Lower leg skin (tissue), 3 donors: ENCODE measurements at regions not wholly inside any gene's neighbourhood (a gene's known extent, or its start where the extent isn't known, plus 50 kb on each side); places are given as distances from the start of the nearest gene placed in this dataset.

Experiments
- POLR2A ChIP-seq, 2 donors: fragments of 450-650 bp; IDR thresholded peaks; one replicate each; pipeline ENCODE4 v1.6.1; 2016 to 2017; ENCODE audit warnings: antibody characterized with exemption in 2 of 2, mild to moderate bottlenecking in 1 of 2, moderate library complexity in 1 of 2
- TF ChIP-seq, protein P1 (sequence below), 3 donors: fragments of 450-650 bp; IDR thresholded peaks; one replicate each; pipeline ENCODE4 v1.5.1; 2016; ENCODE audit warnings: antibody characterized with exemption in 3 of 3, mild to moderate bottlenecking in 3 of 3, moderate library complexity in 2 of 3

DNA sequence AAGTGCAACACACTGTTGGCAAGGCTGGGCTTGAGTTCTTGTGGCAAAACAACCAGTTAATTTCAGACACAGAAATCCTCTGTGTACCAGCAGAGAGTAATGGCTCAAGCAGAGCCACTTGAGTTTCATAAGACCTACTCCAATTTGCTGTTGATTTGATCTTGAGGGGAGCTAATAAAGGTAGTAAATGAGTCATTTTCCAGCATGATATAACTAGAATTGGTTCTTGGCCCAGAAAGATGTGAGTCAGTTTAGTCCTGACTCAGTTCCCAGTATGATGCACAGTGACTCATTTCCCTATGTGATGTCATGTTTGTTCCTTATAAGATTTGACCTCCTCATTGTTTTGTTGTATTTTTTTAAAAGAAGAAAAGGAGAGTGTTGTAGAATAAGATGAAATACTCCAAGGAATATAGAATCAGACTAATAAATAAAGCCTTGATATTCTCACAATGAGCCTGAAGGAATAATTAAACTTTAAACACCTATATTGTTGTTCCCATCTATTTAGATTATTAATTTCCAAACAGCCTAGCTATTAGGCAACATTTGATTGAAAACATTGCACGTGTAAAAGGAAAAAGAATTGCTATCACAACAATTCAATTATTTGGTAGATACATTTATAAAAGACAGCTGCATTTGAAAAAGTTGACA is 186.2 kb downstream of the REEP3 start:
- TF ChIP-seq, protein P1, sequence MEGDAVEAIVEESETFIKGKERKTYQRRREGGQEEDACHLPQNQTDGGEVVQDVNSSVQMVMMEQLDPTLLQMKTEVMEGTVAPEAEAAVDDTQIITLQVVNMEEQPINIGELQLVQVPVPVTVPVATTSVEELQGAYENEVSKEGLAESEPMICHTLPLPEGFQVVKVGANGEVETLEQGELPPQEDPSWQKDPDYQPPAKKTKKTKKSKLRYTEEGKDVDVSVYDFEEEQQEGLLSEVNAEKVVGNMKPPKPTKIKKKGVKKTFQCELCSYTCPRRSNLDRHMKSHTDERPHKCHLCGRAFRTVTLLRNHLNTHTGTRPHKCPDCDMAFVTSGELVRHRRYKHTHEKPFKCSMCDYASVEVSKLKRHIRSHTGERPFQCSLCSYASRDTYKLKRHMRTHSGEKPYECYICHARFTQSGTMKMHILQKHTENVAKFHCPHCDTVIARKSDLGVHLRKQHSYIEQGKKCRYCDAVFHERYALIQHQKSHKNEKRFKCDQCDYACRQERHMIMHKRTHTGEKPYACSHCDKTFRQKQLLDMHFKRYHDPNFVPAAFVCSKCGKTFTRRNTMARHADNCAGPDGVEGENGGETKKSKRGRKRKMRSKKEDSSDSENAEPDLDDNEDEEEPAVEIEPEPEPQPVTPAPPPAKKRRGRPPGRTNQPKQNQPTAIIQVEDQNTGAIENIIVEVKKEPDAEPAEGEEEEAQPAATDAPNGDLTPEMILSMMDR (IDR thresholded peaks at IDR 0.05): no peak
- no peak for TF ChIP-seq POLR2A (IDR thresholded peaks at IDR 0.05)
